ENCODE measurements at regions not wholly inside any gene's neighbourhood (a gene's known extent, or its start where the extent isn't known, plus 50 kb on each side); places are given as distances from the start of the nearest gene placed in this dataset.

- TF ChIP-seq POLR2AphosphoS5 (IDR thresholded peaks at IDR 0.05; ENCODE audit: low read depth, low read length): no peak
- no peak for TF ChIP-seq POLR2A (IDR thresholded peaks at IDR 0.05; ENCODE audit: low read depth, low read length)
- no peak for TF ChIP-seq TAF1 (IDR thresholded peaks at IDR 0.05; ENCODE audit: borderline replicate concordance, low read depth, low read length)
These were observed 73.0 kb upstream of the PRSS3 start for GRCh38 chr9:33722359-33722675.

Measured in GM12892 (cell line).